BJ (cell line): ENCODE measurements at regions not wholly inside any gene's neighbourhood (a gene's known extent, or its start where the extent isn't known, plus 50 kb on each side); places are given as distances from the start of the nearest gene placed in this dataset.
A peak's percentile ranks its signal among the peaks of the same experiment; 100 is the strongest.

Source experiments
- CTCF ChIA-PET: fragments of 350-600 bp; formaldehyde crosslinking; extraction: SDS; loops from one replicate; lab custom pipeline; 2021; ENCODE audit warnings: antibody characterized with exemption, inconsistent platforms; lab: Yijun Ruan, JAX
- POLR2A ChIA-PET: fragments of 300-600 bp; sonication (Branson Sonifier 250); formaldehyde crosslinking; extraction: SDS; loops from one replicate; lab custom pipeline; 2021; ENCODE audit warnings: antibody characterized with exemption; lab: Charles Lee
- DNase-seq: peaks from one replicate; pipeline ENCODE4 v3.0.0-alpha.2; 2011; ENCODE audit warnings: low read depth
- H3K27me3 ChIP-seq: 2 replicates; pipeline ENCODE4 v1.6.0; 2011; ENCODE audit warnings: low read length; ENCODE audit not compliant: control insufficient read depth, insufficient read depth
- H3K36me3 ChIP-seq: 2 replicates; pipeline ENCODE4 v1.5.1; 2011; ENCODE audit warnings: low read length; ENCODE audit not compliant: control insufficient read depth, insufficient read depth
- H3K4me3 ChIP-seq: 2 replicates; pipeline ENCODE4 v1.5.1; 2011; ENCODE audit warnings: low read depth, mild to moderate bottlenecking, control low read depth, low read length
- CTCF ChIP-seq: IDR thresholded peaks from 2 replicates; pipeline ENCODE4 v1.5.1; 2011; ENCODE audit warnings: low read depth, mild to moderate bottlenecking, control low read depth, inconsistent platforms, low read length, moderate library complexity; ENCODE audit not compliant: insufficient read depth

DNA sequence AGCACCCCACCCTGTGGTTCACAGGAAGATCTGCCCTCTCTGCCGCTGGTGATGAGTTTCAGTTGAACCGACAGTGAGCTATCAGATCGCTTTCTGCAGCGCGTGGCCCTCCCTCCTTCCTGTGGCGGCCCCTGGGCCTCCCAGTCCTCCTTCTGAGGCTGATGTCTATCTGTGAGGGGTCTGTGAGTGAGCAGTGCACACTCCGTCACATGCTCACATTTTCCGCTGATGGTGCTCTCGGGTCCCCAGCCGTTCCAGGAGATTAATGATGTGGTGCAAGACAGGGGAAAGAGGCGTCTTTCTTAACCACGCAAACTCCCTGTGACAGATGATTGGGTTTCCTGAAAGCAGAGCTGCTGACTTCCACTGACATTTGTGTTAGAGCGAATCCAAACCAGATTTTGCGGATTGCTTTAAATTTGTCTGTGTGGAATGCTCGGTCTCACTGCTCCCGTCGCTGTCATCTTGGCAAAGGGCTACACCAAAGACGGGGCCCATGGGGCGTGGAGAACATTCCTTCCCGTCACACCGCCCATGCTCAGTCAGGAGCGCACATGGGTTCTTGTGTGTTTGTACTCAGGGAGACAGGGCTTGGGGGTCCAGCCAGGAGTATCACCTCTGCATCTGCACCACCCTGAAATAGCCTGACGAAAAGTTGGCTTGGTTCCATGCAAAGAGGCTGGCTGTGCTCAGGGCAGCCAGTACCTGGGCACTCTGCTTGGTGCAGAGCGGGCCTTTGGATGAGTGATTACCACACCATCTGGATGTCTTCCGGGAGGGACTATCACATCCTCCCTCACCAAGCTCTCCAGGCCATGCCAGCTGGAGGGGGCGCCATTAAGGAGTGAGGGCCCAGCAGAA lies 154.7 kb upstream of the HS6ST1 start:
- no peak for TF ChIP-seq CTCF
- H3K36me3 ChIP-seq, result no peaks in the 10 kb centered on the region
- POLR2A ChIA-PET, result no interaction called here
- CTCF ChIA-PET, result interaction anchor here (0.9 to 1.1 kb wide), 3 partner anchors 10 to 156 kb away, joined by 3 to 4 read pairs (median 3); no protein-coding TSS in a partner anchor
- peaks cover 3% of the 10 kb centered on the region; the same call in 1 of the 2 replicates for H3K27me3 ChIP-seq
- DNase-seq, result peak; percentile 26
- H3K4me3 ChIP-seq, result peak overlapping the region; percentile 5; the same call in 1 of the 2 replicates

DNA sequence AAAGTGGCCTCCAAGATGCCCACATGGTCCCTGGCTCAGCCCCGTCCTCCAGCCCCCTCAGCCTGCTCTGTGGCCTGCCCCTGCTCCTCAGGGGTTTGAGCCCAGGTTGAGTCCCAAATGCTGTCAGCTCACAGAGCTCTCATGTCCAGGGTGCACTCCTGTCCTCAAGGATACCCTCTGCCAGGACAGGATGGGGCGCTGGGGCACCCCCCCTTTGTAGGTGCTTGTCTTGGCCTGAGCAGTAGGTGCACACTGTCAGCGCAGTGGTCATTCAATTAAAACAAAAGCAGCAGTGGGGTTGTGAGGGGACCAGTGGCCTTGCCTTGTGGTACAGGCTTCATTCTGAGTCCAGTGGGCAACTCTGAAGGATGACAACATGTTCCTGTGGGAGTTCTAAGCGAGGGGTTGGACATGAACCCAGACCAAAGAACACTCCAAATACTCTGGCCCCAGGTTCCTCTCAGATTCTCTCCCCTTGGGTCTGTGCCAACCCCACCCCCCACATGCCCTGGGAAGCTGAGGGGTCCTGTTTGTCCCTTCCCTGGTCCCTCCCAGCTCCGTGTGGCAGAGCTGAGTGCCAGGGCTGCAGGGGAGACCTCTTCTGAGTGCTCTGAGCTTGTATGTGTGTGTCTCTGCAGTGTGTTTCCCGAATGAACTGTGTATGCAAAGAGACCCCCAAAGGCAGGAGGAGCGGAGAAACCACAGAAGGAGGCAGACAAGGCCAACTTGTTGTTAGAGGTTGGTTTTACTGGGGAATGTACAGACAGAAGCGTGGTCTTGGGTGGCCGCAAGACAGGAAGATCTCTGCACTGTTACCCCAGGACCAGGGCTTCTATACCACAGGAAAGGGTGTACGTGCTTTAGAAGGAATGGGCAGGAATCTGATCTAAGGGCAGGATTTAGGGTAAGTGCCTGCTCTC lies 155.6 kb upstream of the HS6ST1 start:
- Histone ChIP-seq H3K4me3 (no peak overlapping the region), H3K27me3 (peaks cover 3% of the 10 kb centered on the region), H3K36me3 (no peaks in the 10 kb centered on the region)
- TF ChIP-seq CTCF, result no peak
- POLR2A ChIA-PET, result no interaction called here
- DNase-seq, result no peak
- CTCF ChIA-PET, result no interaction called here

GRCh38 chr2:128474962-128475361 lies 156.3 kb upstream of the HS6ST1 start:
- no peak overlapping the region for H3K4me3 ChIP-seq
- ChIA-PET POLR2A (no interaction called here), CTCF (no interaction called here)
- no peaks in the 10 kb centered on the region for H3K36me3 ChIP-seq
- TF ChIP-seq CTCF, result no peak
- no peak for DNase-seq
- H3K27me3 ChIP-seq, result peaks cover 3% of the 10 kb centered on the region

- no peak for DNase-seq
- TF ChIP-seq CTCF, result no peak
- Histone ChIP-seq H3K27me3 (peaks cover 3% of the 10 kb centered on the region), H3K4me3 (no peak overlapping the region), H3K36me3 (no peaks in the 10 kb centered on the region)
- POLR2A ChIA-PET, result no interaction called here
- CTCF ChIA-PET, result no interaction called here
Measured at GRCh38 chr2:128475427-128476211, 157.0 kb upstream of the HS6ST1 start.
